Liver (tissue), 8 donors: ENCODE measurements at regions not wholly inside any gene's neighbourhood (a gene's known extent, or its start where the extent isn't known, plus 50 kb on each side); places are given as distances from the start of the nearest gene placed in this dataset.
A peak's percentile ranks its signal among the peaks of the same experiment; 100 is the strongest.

Experiments
- DNase-seq: peaks from one replicate; pipeline ENCODE4 v3.0.0-alpha.2; 2017; ENCODE audit warnings: low spot score
- H3K27ac ChIP-seq, 2 donors: one replicate each; pipeline ENCODE4 v1.7.0; 2013; ENCODE audit warnings: inconsistent platforms in 2 of 2, low read length in 2 of 2, control low read depth in 1 of 2, low read depth in 1 of 2, mild to moderate bottlenecking in 1 of 2
- H3K27me3 ChIP-seq, 4 donors: one replicate each; pipeline versions ENCODE4 v1.6.1 to v1.7.0; 2013; ENCODE audit warnings: low read length in 3 of 4, inconsistent platforms in 1 of 4, mild to moderate bottlenecking in 1 of 4, moderate library complexity in 1 of 4; ENCODE audit not compliant: control insufficient read depth in 4 of 4, insufficient read depth in 4 of 4
- H3K36me3 ChIP-seq, 4 donors: one replicate each; pipeline versions ENCODE4 v1.6.1 to v1.7.0; 2013; ENCODE audit warnings: low read length in 3 of 4, mild to moderate bottlenecking in 3 of 4, low read depth in 1 of 4, moderate library complexity in 1 of 4; ENCODE audit not compliant: control insufficient read depth in 4 of 4, insufficient read depth in 3 of 4
- H3K4me1 ChIP-seq, 4 donors: one replicate each; pipeline versions ENCODE4 v1.6.1 to v1.7.0; 2013; ENCODE audit warnings: low read length in 3 of 4, mild to moderate bottlenecking in 3 of 4, moderate library complexity in 1 of 4; ENCODE audit not compliant: control insufficient read depth in 4 of 4, insufficient read depth in 4 of 4
- H3K4me3 ChIP-seq, 3 donors: one replicate each; pipeline versions ENCODE4 v1.6.1 to v1.7.0; 2013; ENCODE audit warnings: low read length in 3 of 3, control low read depth in 1 of 3, low read depth in 1 of 3, mild to moderate bottlenecking in 1 of 3
- H3K9ac ChIP-seq, 2 donors: one replicate each; pipeline ENCODE4 v1.7.0; 2013; ENCODE audit warnings: low read length in 2 of 2, mild to moderate bottlenecking in 2 of 2, moderate library complexity in 2 of 2, control low read depth in 1 of 2, low read depth in 1 of 2
- H3K9me3 ChIP-seq, 4 donors: one replicate each; pipeline versions ENCODE4 v1.6.1 to v1.7.0; 2013; ENCODE audit warnings: low read length in 3 of 4; ENCODE audit not compliant: control insufficient read depth in 4 of 4
- ATF3 ChIP-seq: IDR thresholded peaks from 2 replicates; pipeline ENCODE4 v1.6.1; 2016; ENCODE audit warnings: antibody characterized with exemption
- CTCF ChIP-seq: fragments of 150-350 bp; IDR thresholded peaks from 2 replicates; pipeline ENCODE4 v1.5.1; 2017; ENCODE audit warnings: improper control_type of control experiment, low read depth, low read length; ENCODE audit not compliant: missing input control
- EGR1 ChIP-seq, 2 donors: IDR thresholded peaks; 2 replicates each; pipeline ENCODE4 v1.6.1; 2016 to 2018; ENCODE audit warnings: antibody characterized with exemption in 2 of 2, low read depth in 2 of 2
- FOXA1 ChIP-seq: IDR thresholded peaks from 2 replicates; pipeline ENCODE4 v1.6.1; 2016; ENCODE audit warnings: antibody characterized with exemption
- GABPA ChIP-seq, 2 donors: IDR thresholded peaks in 1 of 2; conservative IDR thresholded peaks in 1 of 2; 2 replicates each; pipeline ENCODE4 v1.6.1; 2016; ENCODE audit warnings: antibody characterized with exemption in 2 of 2, mild to moderate bottlenecking in 1 of 2, moderate library complexity in 1 of 2
- HNF4A ChIP-seq, 2 donors: conservative IDR thresholded peaks; 2 replicates each; pipeline ENCODE4 v1.6.1; 2016; ENCODE audit warnings: antibody characterized with exemption in 2 of 2, mild to moderate bottlenecking in 2 of 2
- HNF4G ChIP-seq: IDR thresholded peaks from 2 replicates; pipeline ENCODE4 v1.6.1; 2016; ENCODE audit warnings: antibody characterized with exemption
- JUND ChIP-seq, 2 donors: IDR thresholded peaks; 2 replicates each; pipeline ENCODE4 v1.6.1; 2016; ENCODE audit warnings: antibody characterized with exemption in 2 of 2
- RAD21 ChIP-seq, 2 donors: IDR thresholded peaks; 2 replicates each; pipeline ENCODE4 v1.6.1; 2016; ENCODE audit warnings: antibody characterized with exemption in 2 of 2, mild to moderate bottlenecking in 2 of 2
- REST ChIP-seq: IDR thresholded peaks from 2 replicates; pipeline ENCODE4 v1.6.1; 2016; ENCODE audit warnings: antibody characterized with exemption, mild to moderate bottlenecking
- RXRA ChIP-seq, 2 donors: IDR thresholded peaks; 2 replicates each; pipeline ENCODE4 v1.6.1; 2017 to 2018; ENCODE audit warnings: antibody characterized with exemption in 2 of 2, mild to moderate bottlenecking in 1 of 2
- SP1 ChIP-seq: IDR thresholded peaks from 2 replicates; pipeline ENCODE4 v1.6.1; 2018; ENCODE audit warnings: antibody characterized with exemption, mild to moderate bottlenecking
- TAF1 ChIP-seq: conservative IDR thresholded peaks from 2 replicates; pipeline ENCODE4 v1.6.1; 2016; ENCODE audit warnings: antibody characterized with exemption, mild to moderate bottlenecking
- YY1 ChIP-seq: IDR thresholded peaks from 2 replicates; pipeline ENCODE4 v1.6.1; 2016; ENCODE audit warnings: antibody characterized with exemption, mild to moderate bottlenecking
- ZBTB33 ChIP-seq: IDR thresholded peaks from 2 replicates; pipeline ENCODE4 v1.6.1; 2016; ENCODE audit warnings: antibody characterized with exemption
- WGBS: extraction: QIAGEN DNeasy Blood & Tissue Kit; methylation state at CpG from one replicate; pipeline ENCODE4 v1.1.7; 2013; 5-methylcytosine and 5-hydroxymethylcytosine counted together
- TF ChIP-seq, protein P1 (sequence below): IDR thresholded peaks from 2 replicates; pipeline ENCODE4 v1.6.1; 2016; ENCODE audit warnings: antibody characterized with exemption
- donor health status: healthy.
- donor health status: healthy.
- donor health status: healthy.
- donor health status: healthy.
- donor health status: healthy.

DNA sequence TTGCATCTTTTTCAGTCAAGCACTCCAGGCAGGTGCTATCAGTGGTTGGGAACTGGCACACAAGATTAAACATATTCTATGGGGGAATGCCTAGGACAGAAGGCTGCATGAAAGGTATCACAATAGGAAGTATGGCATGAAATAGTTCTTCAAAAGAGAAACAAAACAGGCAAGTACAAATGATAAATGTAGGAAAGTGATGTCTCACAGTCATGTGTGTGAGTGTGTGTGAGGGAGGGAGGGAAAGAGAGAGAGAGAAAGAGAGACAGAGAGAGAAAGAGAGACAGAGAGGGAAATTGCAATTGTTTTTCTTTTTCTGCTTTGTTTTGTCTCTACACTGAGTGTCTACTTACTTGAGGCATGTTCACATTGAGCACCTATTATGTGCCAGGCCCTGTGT, 456.3 kb downstream of the MIAT start:
- H3K9ac ChIP-seq = no peak overlapping the region
- H3K9me3 ChIP-seq = no peaks in the 10 kb centered on the region
- DNase-seq = no peak
- H3K36me3 ChIP-seq = no peaks in the 10 kb centered on the region
- no peak overlapping the region for H3K4me3 ChIP-seq
- peaks cover 3 to 13% (median 8%) of the 10 kb centered on the region in 4 donors for H3K4me1 ChIP-seq
- H3K27me3 ChIP-seq = no peaks in the 10 kb centered on the region
- H3K27ac ChIP-seq = peak overlapping the region in 1 of 2 donors; percentile 35
- TF ChIP-seq HNF4A (conservative IDR thresholded peaks at IDR 0.05) (no peak), CTCF (no peak), EGR1 (IDR thresholded peaks at IDR 0.05; ENCODE audit: low read depth in 2 of 2) (no peak), GABPA (IDR thresholded peaks at IDR 0.05 in 1 of 2, conservative IDR thresholded peaks at IDR 0.05 in 1 of 2) (no peak), ZBTB33 (no peak), TAF1 (no peak), JUND (IDR thresholded peaks at IDR 0.05) (no peak), RAD21 (IDR thresholded peaks at IDR 0.05) (no peak), FOXA1 (no peak), YY1 (no peak), REST (no peak), RXRA (IDR thresholded peaks at IDR 0.05) (no peak), SP1 (no peak), ATF3 (no peak)
- TF ChIP-seq, protein P1, sequence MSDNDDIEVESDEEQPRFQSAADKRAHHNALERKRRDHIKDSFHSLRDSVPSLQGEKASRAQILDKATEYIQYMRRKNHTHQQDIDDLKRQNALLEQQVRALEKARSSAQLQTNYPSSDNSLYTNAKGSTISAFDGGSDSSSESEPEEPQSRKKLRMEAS = no peak

DNA sequence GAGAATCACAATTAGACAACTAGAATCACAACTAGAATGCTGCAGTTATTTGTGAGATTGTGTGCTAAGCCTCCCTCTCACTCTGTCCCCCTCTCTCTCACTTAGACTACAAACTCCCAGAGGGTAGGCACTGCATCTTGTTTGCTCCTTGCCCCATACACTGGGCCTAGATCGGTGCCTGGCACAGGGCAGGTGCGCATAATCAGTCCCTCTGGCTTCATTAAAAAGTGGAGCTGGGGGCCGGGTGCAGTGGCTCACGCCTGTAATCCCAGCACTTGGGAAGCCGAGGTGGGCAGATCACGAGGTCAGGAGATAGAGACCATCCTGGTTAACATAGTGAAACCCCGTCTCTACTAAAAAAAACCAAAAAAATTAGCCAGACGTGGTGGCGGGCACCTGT, 456.8 kb downstream of the MIAT start:
- DNase-seq = no peak
- Histone ChIP-seq H3K27ac (no peak overlapping the region), H3K9me3 (no peaks in the 10 kb centered on the region), H3K4me1 (peaks cover 2 to 13% (median 8%) of the 10 kb centered on the region in 4 donors), H3K9ac (no peak overlapping the region), H3K36me3 (no peaks in the 10 kb centered on the region), H3K27me3 (no peaks in the 10 kb centered on the region), H3K4me3 (no peak overlapping the region)
- WGBS = 91% methylated on average over 9 of the region's 9 CpGs
- TF ChIP-seq JUND (IDR thresholded peaks at IDR 0.05) (no peak), ZBTB33 (no peak), ATF3 (no peak), HNF4G (no peak), RAD21 (IDR thresholded peaks at IDR 0.05) (no peak), TAF1 (no peak)
- TF ChIP-seq, protein P1 = no peak
